ENCODE measurements at regions not wholly inside any gene's neighbourhood (a gene's known extent, or its start where the extent isn't known, plus 50 kb on each side); places are given as distances from the start of the nearest gene placed in this dataset.

DNA sequence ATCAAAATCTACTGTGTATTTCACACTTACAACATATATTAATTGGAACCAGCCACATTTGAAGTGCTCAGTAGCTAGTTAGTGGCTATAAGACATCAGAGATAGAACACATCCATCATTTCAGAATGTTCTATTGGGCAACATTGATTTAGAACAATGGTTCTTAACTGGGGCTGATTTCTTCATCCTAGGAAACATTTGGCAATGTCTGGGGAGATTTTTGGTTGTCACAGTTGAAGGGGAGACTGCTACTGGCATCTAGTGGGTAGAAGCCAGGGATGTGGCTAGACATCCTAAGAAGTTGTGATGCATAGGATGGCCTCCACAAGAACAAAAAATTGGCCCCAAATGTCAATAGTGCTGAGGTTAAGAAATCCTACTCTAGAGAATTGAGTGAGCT, 132.5 kb downstream of the OLIG3 start:
- no peak for TF ChIP-seq POLR2A (IDR thresholded peaks at IDR 0.05)
- no peak for TF ChIP-seq CTCF (IDR thresholded peaks at IDR 0.05)
- Histone ChIP-seq H3K4me1 (no peaks in the 10 kb centered on the region), H3K4me3 (no peak overlapping the region), H3K27ac (no peak overlapping the region), H3K9me3 (no peaks in the 10 kb centered on the region), H3K36me3 (replicated peaks in 1 of 2; ENCODE audit: insufficient read depth in 1 of 2, low read depth in 2 of 2) (no peaks in the 10 kb centered on the region), H3K27me3 (no peaks in the 10 kb centered on the region)
- intact Hi-C loops (cut with DNase I): no loop called here
- ATAC-seq (no peak), DNase-seq (no peak)

DNA sequence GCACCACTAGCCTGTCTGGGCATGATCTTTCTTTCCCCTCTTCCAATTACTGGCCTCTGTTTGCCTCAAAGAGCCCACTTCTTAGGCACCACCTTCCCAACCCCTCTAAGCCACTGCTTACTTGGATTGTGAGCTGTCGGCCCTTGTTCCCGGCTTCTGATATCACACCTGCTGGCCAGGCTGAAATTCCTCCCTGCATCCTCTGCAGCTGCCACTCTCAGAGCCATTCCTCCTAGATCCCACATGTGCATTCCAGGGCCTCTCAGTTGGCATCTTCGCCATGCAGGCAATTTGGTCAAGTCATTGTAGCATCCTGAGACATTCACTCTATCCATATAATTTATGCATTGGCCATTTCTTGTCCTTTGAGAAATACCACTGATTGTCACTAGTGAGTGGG, 135.9 kb downstream of the OLIG3 start:
- whole genome bisulfite sequencing, 2 donors: 77 to 82% methylated on average over 3 of the region's 3 CpGs
- intact Hi-C loops (cut with DNase I): no loop called here
- H3K27me3 ChIP-seq: no peaks in the 10 kb centered on the region

GRCh38 chr6:137357948-137358266, 136.3 kb downstream of the OLIG3 start:
- Histone ChIP-seq H3K27me3 (no peaks in the 10 kb centered on the region), H3K4me3 (no peak overlapping the region), H3K36me3 (replicated peaks in 1 of 2; ENCODE audit: insufficient read depth in 1 of 2, low read depth in 2 of 2) (no peaks in the 10 kb centered on the region), H3K4me1 (peaks cover 2% of the 10 kb centered on the region), H3K9me3 (no peaks in the 10 kb centered on the region), H3K27ac (no peak overlapping the region)
- DNase-seq (no peak), ATAC-seq (no peak)
- TF ChIP-seq POLR2A (IDR thresholded peaks at IDR 0.05): no peak
- no peak for TF ChIP-seq CTCF (IDR thresholded peaks at IDR 0.05)
- intact Hi-C loops (cut with DNase I): no loop called here

More for the DNA sequence above, 135.9 kb downstream of the OLIG3 start:
- no peak for DNase-seq
- TF ChIP-seq CTCF (IDR thresholded peaks at IDR 0.05) (no peak), POLR2A (IDR thresholded peaks at IDR 0.05) (no peak)
- ATAC-seq: no peak
- H3K9me3 ChIP-seq: no peaks in the 10 kb centered on the region
- no peak overlapping the region for H3K4me3 ChIP-seq
- H3K27ac ChIP-seq: no peak overlapping the region
- H3K36me3 ChIP-seq (replicated peaks in 1 of 2; ENCODE audit: insufficient read depth in 1 of 2, low read depth in 2 of 2): no peaks in the 10 kb centered on the region
- no peaks in the 10 kb centered on the region for H3K4me1 ChIP-seq

DNA sequence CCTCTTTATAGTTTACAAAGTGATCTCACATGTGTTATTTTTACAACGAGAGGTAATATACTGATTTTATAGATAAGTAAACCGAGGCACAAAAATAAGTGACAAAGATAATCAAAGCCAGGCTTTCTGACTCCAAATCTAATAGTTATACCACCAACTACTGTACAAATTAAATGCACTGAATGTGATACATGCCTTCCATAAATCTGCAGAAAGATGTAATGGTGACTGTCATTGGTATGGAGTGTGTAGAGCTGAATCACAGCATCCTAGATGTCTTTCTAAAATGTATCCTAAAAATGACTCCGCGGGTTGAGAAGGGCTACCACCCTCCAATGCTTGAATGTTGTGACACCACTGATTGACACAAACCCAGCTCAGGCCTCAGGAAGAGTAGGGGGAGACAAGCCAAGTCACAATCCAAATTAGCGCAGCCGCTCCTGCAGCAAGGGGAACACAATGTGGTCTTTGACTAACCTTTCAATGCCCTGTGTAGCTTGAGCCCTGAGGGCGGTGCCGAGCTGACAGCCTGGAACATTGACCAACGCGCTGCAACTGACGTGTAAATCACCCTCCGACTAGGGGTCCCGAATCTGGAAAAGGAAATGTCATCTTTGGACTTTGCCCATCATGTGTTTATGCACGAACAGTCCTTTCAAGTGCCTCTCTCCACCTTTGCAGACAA, 136.8 kb downstream of the OLIG3 start:
- no peaks in the 10 kb centered on the region for H3K36me3 ChIP-seq (replicated peaks in 1 of 2; ENCODE audit: insufficient read depth in 1 of 2, low read depth in 2 of 2)
- TF ChIP-seq CTCF (IDR thresholded peaks at IDR 0.05): no peak
- no peak for TF ChIP-seq POLR2A (IDR thresholded peaks at IDR 0.05)
- H3K27ac ChIP-seq: no peak overlapping the region
- WGBS, 2 donors: 62 to 64% methylated on average over 14 of the region's 14 CpGs
- peaks cover 4% of the 10 kb centered on the region for H3K4me1 ChIP-seq
- H3K4me3 ChIP-seq: no peak overlapping the region
- intact Hi-C loops (cut with DNase I): no loop called here
- H3K27me3 ChIP-seq: no peaks in the 10 kb centered on the region
- ATAC-seq (no peak), DNase-seq (no peak)
- no peaks in the 10 kb centered on the region for H3K9me3 ChIP-seq

GRCh38 chr6:137353842-137354397, 134.7 kb upstream of the IFNGR1 start:
- Histone ChIP-seq H3K4me3 (no peak overlapping the region), H3K9me3 (no peaks in the 10 kb centered on the region), H3K4me1 (peaks cover 4% of the 10 kb centered on the region), H3K27me3 (no peaks in the 10 kb centered on the region), H3K27ac (no peak overlapping the region), H3K36me3 (replicated peaks in 1 of 2; ENCODE audit: insufficient read depth in 1 of 2, low read depth in 2 of 2) (no peaks in the 10 kb centered on the region)
- intact Hi-C loops (cut with DNase I): no loop called here
- WGBS, 2 donors: 93 to 94% methylated on average over 7 of the region's 7 CpGs
- TF ChIP-seq POLR2A (IDR thresholded peaks at IDR 0.05): no peak
- no peak for TF ChIP-seq CTCF (IDR thresholded peaks at IDR 0.05)
- no peak for DNase-seq
- no peak for ATAC-seq

Data from body of pancreas (tissue), 4 donors.